Right lobe of liver (tissue), 4 donors: ENCODE measurements at regions not wholly inside any gene's neighbourhood (a gene's known extent, or its start where the extent isn't known, plus 50 kb on each side); places are given as distances from the start of the nearest gene placed in this dataset.

Source experiments
- POLR2A ChIP-seq: fragments of 450-650 bp; IDR thresholded peaks from one replicate; pipeline ENCODE4 v1.6.1; 2017; ENCODE audit warnings: antibody characterized with exemption, mild to moderate bottlenecking
- TF ChIP-seq, protein P1 (sequence below), 4 donors: fragments of 200-600 bp in 3 of 4; fragments of 450-650 bp in 1 of 4; IDR thresholded peaks; one replicate each; pipeline versions ENCODE4 v1.5.1 to v1.8.0; 2016 to 2022; ENCODE audit warnings: antibody characterized with exemption in 4 of 4, mild to moderate bottlenecking in 2 of 4
- donor health status: DM: no; HTN: no; CAD: no.
- donor health status: DM: no; HTN: no; CAD: no.
- donor health status: DM: no; HTN: yes; CAD: no.

DNA sequence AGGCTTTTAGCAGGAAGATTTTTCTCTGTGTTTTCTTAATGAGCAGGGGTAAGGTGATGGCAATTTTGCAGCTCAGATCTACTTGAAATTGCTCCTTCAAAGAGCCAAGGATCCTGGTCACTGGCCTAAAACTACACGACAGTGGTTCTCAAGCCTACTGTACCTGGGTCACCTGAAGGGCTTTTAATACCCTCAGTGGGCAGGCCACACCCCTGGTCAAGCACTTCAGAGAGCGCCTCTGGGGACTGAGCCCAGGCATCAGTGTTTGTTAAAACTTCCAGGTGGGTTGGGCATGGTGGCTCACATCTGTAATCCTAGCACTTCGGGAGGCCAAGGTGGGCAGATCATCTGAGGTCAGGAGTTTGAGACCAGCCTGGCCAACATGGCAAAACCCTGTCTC, 158.4 kb downstream of the FAM43A start:
- TF ChIP-seq, protein P1, sequence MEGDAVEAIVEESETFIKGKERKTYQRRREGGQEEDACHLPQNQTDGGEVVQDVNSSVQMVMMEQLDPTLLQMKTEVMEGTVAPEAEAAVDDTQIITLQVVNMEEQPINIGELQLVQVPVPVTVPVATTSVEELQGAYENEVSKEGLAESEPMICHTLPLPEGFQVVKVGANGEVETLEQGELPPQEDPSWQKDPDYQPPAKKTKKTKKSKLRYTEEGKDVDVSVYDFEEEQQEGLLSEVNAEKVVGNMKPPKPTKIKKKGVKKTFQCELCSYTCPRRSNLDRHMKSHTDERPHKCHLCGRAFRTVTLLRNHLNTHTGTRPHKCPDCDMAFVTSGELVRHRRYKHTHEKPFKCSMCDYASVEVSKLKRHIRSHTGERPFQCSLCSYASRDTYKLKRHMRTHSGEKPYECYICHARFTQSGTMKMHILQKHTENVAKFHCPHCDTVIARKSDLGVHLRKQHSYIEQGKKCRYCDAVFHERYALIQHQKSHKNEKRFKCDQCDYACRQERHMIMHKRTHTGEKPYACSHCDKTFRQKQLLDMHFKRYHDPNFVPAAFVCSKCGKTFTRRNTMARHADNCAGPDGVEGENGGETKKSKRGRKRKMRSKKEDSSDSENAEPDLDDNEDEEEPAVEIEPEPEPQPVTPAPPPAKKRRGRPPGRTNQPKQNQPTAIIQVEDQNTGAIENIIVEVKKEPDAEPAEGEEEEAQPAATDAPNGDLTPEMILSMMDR (IDR thresholded peaks at IDR 0.05): no peak
- no peak for TF ChIP-seq POLR2A
